Panc1 (cell line): ENCODE measurements at regions not wholly inside any gene's neighbourhood (a gene's known extent, or its start where the extent isn't known, plus 50 kb on each side); places are given as distances from the start of the nearest gene placed in this dataset.

Source experiments
- CTCF ChIP-seq: fragments of 450-650 bp; IDR thresholded peaks from 2 replicates; pipeline ENCODE4 v1.5.1; 2017; ENCODE audit warnings: mild to moderate bottlenecking
- POLR2AphosphoS5 ChIP-seq: IDR thresholded peaks from 2 replicates; pipeline ENCODE4 v1.6.1; 2012; ENCODE audit warnings: mild to moderate bottlenecking, low read depth, low read length, moderate library complexity
- REST ChIP-seq, 2 experiments: IDR thresholded peaks; 2 replicates each; pipeline ENCODE4 v1.6.1; 2011 to 2012; ENCODE audit warnings: low read depth in 2 of 2, control low read depth in 1 of 2, low read length in 1 of 2, mild to moderate bottlenecking in 1 of 2, moderate library complexity in 1 of 2; ENCODE audit not compliant: insufficient read depth in 1 of 2
- TCF7L2 ChIP-seq: IDR thresholded peaks from 2 replicates; pipeline ENCODE4 v1.6.1; 2011; ENCODE audit warnings: mild to moderate bottlenecking, low read depth, low read length, inconsistent platforms

DNA sequence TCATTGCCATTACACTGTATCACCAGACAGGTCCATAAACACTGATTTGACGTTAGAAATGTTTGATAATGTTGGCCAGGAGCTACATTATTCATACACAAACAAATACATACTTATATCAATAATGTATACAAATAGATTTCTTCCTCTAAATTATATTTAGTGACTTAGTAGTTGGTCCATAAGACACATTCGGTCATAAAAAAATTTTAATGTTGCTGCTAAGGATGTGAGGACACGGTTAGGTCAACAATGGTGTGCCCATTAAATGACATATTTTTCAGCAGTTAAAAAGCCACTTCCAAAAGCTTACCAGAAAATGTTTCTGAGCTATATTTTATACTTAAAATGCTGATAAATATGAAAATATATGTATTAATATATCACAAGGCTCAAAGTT lies 1148.7 kb upstream of the TMEM132C start:
- TF ChIP-seq CTCF (no peak), TCF7L2 (no peak), REST (IDR thresholded peaks at IDR 0.05; ENCODE audit: insufficient read depth in 1 of 2, low read depth in 2 of 2, low read length in 1 of 2) (no peak), POLR2AphosphoS5 (no peak)
